Inflammatory macrophage treated with lipopolysaccharide for 1 hour (primary cell): ENCODE measurements at regions not wholly inside any gene's neighbourhood (a gene's known extent, or its start where the extent isn't known, plus 50 kb on each side); places are given as distances from the start of the nearest gene placed in this dataset.

Experiments used
- DNase-seq, 2 donors: peaks; one replicate each; pipeline ENCODE4 v3.0.0-alpha.2; 2020 to 2022

DNA sequence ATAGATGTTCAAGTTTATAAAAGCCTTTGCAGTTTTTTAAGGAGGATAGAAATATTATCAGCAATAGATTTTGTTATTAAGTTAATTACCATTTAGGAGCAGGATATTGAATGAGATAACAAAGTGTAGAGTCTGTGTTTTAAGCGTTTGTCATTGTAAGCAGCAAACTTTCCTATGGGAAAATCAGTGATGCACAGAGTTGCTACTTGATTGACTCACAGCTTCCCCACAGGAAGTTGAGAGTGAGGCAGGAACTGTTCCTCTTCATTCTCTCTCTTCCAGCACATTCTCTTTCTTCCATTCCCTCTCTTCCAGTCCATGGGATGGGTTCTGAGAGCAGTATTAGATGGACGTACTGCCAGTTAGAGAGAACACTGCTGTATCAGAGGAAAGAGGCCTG, 867.7 kb upstream of the AGA start:
- DNase-seq = no peak

DNA sequence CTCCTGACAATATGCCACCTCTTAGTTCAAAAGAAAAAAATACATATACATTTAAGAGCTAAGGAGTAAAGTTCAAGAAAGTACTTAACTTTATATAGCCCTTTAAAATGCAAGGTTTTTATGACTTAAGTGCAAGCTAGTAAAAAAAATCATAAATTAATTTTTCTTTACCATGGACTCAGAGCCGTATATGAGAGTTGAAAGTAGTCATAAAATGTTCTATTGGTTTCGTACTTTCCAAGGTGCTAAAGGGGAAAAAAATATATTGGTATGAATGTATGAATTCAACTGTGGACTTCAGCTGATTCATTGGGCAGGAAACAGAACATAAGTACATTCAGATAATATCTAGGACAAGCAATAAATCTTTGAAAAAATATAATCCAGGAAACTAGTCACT, 869.8 kb upstream of the AGA start:
- no peak for DNase-seq

DNA sequence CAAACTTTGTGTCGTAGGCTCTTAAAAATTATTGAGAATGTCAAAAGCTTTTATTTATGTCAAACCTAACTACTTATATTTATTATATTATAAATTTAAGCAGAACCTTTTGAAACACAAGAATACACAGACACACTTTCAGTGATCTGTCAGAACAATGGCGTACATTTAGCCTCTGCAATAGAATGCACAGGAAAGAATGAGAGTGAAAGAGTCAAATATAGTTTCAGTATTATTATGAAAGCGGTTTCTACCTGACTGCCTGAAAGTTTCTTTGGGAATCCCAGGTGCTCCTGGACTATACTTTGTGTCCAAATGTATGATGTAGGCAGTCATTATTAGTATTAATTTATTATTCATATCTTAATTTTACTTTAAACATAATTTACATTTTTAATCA, 872.0 kb upstream of the AGA start:
- no peak for DNase-seq

DNA sequence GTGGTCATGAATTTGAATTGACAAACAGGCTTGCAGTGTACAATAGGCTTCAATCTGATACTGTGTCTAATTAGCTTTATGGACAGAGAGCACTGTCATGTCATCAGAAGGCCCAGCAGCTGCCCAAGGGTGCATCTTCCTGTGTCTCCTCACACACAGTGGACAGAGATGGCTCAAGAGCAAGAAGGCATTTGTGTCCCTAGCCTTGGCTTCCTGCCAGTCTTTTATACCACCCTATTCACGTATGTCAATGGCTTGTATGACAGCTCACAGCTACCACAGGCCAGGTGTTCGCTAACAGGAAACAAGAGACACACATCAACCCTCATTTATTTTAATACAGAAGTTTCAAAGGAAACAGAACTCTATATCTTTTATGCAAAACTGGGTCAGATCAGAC, 874.0 kb upstream of the AGA start:
- no peak for DNase-seq

DNA sequence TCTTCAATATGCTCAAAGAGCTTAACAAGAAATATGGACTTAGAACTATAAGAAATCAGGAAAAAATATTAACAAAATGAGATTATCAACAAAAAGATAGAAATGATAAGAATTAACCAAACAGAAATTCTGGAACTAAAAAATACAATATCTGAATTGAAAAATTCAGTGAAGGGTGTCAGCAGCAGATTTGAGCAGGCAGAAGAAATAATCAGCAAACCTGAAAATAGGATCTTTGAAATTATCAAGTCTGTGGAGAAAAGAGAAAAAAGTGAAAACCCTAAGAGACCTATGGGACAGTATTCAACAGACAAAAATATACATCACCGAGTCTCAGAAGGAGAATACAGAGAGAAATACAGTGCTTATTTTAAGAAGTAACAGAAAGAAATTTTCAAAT, 877.8 kb upstream of the AGA start:
- no peak for DNase-seq

DNA sequence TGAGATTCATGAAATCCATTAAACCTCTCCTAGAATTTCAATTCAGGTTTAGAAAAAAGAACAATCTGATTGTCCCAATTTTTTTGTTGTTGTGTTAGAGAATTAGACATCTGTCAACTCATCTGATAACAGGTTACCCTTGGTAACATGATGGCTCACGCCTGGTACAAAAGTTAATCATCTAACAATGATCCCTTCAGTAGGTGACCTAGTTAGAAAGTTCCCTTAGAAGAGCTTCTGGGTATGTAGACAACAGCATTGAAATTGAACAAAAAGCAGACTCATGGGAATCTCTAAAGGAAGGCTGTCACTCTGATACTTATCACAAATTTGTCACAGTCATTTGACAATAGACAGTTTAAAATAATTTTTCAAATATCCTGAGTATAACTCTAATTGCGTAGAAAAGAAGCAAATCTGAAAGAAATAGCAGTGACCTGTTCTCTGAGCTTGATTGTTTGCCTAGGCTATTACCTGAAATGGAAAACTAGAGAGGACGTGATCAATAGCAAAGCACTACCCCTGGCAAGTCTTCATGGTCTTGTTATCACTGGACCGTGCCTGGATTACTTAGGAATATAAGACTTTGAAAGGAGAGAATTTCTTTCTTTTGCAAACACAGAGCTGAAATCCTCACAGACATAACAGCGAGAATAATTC, 880.4 kb upstream of the AGA start:
- no peak for DNase-seq

DNA sequence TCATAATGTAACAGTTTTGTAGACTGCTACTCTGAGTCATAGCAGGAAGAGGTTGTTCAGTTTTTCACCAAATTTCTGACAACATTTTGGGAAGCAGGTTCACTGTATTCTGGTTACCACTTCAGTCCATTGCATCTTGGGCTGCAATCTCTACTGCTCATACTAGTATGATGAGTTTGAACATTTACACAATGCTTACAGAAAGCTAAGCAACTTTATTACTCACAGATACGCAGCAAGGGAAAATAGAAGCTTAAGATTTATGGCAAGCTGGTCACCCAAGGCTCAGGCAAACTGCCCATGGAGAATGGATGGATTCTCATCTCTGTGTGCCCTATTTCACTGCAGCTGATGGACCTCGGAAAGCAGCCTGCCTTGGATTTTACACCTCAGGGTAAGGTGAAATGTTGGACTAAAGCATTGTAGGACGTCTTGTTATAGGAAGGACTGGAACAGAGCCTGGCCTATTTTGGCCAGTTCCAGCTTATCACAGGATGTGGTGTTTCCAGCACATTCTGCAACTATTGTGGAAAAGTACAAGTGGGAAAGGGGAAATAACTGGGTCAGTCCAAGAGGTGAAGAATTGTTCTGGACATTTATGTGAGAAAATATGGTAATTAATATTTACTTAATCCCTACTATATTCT, 887.1 kb upstream of the AGA start:
- no peak for DNase-seq

DNA sequence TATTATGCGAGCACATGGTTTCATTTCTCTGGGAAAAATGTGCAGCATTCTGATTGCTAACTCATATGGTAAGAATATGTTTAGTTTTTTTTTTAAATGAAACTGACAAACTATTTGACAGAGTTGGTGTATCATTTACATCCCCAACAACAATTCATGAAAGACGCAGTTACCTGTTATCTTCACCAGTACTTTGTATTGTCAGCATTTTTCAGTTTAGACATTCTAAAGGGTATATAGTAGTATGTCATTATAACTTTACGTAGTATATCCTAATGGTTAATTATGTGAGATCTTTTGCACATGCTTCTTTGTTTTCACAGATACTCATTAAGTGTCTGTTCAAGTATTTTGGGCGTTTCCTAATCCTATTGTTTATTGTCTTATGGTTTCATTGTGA, 891.1 kb upstream of the AGA start:
- DNase-seq = no peak

DNA sequence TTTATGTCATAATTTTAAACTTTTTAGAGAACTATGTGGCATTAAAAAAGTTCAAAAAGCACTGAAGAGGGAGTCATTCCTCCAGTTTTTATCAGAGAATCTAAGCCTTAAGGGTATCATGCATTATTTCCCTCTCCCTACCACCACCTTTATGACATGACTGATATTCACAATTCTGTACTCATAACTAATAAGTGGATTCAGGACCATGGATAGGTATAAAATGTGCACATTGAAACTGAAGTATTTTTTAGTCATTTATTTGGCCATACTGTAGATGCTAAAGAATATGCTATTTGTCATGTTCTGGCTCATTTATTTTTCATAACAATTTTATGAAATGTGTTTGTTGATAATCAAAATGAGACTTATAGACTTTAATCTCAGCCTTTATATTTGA, 897.5 kb upstream of the AGA start:
- DNase-seq = no peak

DNA sequence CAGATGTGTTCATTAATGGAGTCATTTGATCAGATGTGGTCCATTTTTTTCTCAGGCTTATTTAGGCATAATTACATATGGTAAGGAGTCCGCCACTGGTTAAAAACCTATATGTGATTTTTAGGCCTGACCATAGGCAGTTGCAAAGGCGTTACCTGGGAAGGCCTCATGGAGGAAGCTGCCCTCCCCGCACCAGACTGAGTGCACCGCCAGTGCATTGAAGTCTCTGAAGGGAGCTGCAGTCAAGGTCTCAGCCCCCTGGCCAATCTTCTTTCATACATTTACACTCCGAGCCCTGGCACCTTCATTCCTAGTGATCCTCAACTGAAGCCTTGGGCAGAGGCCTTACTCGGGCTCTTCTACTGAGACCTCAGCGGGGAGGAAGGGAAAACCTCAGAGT, 898.2 kb upstream of the AGA start:
- no peak for DNase-seq

DNA sequence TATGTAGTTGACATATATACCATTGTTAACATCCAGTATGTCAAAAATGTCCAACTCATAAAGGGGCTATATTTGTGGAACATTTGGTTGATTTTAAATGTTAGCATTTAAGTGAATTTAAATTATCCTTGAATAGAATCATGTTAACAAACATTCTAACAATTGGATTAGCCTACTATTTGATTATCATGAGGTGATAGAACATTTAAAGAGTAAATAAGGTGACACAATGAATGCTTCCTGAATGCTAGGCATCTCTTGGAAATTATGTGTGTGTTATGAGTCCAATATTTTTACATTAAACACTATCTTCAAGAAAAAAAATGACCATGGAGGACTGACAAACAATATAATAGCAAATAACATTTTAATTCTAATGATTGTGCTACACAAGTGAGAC, 901.9 kb upstream of the AGA start:
- no peak for DNase-seq

DNA sequence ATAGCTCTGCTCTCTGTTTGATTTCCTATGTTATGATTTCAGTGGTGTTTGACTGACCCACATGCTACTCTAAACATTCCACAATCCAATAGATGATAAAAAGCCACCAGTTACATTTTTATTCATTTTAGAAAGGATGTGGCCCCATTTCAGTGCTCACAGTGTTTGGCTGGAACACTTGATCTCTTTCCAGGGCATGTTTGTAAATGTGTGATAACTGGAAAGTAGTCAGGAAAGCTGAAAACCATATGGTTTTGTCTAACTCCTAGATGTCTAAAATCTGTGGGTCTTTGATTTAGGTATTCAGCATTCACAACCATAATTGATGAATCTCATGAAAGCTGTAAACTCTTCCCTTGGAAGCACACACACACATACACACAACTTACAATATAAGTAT, 904.9 kb upstream of the AGA start:
- DNase-seq = no peak

DNA sequence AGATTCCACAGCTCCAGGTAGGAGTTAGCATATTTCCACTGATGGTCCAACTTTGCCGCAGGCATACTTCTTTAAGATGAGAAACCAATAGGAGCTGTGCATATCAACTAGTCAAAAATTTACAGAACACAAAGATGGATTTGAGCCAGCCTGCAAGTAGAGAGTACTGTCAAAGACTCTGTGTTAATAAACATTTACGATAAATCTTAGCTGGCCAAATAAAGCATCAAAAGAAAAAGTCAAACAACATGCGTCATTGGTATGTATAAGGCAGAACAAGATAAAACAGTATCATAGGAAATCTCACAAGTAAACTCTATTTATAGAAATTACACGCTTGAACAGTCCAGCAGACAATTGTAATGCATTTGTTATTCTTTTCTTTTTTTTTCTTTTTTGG, 907.4 kb upstream of the AGA start:
- DNase-seq = no peak

DNA sequence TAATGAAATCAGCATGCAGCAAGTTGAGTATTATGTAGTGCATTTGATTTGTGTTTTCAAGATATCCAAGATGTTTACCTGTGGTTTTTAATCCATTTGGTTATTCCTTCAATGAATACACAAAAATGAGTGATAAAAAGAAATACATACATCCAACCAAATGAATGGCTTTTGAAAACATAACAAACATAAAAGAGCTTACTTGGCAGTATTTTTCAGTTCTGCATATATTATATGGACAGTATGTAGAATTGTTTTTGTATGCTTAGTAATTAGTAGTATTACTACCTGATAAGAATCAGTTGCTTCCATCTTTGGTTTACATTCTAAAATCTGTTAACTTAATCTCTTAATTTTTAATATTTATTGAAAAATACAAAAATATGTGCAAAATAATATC, 908.9 kb upstream of the AGA start:
- DNase-seq = no peak

DNA sequence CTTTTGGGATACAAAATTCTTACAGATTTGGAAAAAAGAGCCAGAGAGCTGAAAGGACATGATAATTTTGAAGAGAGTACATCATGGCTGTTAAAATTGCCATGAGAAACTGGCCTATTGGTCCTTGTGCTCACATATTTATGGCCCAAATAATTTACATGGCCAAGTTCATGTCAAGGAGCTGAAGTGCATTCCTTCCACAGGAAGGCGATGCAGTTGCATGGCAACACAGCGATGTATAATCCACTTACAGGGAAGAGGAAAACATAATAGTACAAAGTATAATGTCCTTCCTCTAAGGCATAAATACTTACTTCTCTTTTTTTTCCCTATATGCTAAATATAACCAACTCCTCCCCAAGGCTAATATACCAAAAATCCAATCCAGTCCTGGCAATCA, 914.5 kb upstream of the AGA start:
- no peak for DNase-seq

DNA sequence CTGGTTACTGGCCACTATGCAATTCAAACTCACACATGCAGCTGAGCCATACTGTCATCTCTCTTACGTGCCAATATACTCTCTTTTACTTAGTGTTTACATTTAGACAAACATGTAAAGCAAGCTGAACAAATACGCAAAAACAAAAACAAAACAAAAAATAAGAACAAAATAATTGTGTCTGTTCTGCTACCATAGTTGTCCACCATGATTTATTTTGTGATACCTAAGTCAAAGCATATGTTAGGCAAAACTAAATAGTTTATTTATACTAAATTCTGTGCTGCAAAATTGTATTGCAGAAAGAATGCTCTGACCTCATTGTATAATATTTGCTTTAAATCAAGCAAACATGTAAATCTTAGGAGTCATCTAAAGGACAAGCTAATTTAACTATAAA, 943.2 kb upstream of the AGA start:
- DNase-seq = no peak

DNA sequence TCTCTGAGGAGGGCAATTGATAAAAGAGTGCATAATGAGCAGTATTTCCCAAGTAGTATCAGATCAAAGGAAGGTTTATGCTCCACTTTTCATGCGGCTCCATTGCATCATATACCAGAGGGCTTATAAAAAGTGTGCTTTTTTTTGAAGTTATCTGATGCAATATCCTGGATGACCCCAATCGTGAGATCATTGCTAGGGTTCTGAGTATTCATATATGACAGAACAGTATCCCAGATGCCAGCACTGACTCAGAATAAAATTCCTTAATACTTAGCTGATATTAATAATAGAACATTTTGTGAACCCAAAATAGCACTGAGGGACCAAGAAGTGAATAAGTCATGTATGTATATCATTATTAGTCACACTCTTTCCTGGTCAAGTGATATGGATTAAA, 945.5 kb upstream of the AGA start:
- DNase-seq = no peak

DNA sequence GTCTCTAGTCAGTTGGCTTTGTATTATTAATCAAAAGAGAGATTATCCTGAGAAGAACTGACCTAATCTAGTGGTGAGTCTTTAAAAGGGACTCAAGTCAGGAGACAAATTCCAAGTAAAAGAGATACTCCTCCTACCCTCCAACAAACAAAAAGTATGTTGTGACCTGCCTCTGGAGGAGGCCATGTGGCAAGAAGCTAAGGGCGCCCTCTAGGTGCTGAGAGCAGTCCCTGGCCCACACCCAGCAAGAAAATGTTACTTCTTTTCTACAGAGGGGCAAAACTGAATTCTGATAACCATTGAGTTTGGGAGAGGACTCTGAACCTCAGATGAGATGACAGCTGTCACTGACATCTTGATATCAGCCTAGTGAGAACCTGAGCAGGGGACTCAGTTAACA, 953.6 kb upstream of the AGA start:
- DNase-seq = no peak

DNA sequence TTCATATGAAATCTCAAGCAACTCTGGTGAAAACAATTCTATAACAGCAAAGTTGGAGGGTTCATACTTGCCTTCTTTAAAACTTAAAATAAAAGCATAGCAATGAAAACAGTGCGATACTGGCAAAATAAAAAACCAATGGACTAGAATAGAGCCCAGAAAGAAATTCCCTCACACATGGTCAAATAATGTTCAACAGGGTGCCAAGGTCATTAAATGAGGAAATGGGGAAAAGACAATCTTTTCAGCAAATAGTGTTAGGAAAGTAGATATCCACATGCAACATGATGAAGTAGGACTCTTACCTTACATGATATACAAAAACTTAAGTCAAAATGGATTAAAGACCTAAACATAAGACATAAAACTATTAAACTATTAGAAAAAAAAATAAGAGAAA, 970.2 kb upstream of the AGA start:
- DNase-seq = no peak

DNA sequence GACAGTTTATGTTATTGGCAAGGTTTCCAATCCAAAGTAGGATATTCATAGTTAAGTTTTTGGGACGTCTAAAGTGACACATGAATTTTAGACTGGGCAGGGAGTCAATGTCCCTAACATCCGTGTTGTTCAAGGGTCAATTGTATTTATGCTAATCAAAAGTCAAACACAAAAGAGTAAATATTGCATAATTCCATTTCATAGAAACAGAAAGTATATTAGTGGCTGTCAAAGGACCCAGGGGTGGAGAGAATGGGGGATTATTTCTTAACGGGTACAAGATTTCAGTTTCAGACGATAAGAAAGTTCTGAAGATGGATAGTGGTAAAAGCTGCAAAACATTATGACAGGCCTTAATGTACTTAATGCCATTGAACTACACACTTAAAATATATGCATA, 971.8 kb upstream of the AGA start:
- DNase-seq = no peak

DNA sequence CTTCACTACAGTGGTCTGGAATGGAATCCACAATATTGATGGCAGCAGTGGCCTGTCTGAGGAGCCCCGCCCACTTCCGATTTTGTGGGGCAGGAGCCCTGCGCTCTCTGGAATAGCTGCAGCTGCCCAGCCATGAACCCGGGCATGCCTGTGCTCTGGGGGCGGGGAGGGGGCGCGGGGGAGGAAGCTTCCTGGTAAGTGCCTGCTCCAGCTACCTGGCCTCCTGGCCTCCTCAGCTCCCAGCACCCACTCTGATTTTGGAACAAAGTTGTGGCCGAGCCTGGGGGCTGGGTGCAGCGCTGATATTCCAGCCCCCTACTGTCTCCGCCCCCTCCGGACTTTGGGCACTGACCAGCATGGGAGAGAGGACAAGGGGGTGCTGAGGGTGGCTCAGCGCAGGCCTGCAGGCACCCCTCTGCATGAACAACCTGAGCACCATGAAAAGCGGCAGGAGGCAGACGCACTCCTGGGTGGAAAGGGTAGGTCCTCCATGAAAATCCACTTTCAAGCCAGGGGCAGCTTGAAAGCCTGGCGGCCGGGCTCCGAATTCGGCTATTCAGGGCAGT, 972.7 kb upstream of the AGA start:
- no peak for DNase-seq

DNA sequence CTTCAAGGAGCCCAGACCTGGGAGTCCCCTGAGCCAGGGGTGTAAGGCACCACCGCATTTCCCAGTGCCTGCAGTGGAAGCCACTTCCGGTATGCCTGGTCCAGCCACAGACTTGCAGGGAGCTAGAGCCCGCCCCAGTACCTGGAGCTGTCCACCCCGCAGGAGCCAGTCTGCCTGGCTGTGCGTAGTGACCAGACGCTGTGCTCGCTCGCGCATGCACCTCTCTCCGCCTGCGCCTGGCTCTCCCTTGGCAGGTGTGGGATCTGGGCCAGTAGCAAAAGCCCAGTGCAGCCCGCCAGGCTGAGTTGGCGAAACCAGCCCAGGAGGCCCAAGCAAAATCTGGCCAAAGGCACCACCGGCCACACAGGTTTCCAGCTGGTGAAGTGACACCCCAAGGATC, 973.7 kb upstream of the AGA start:
- no peak for DNase-seq

DNA sequence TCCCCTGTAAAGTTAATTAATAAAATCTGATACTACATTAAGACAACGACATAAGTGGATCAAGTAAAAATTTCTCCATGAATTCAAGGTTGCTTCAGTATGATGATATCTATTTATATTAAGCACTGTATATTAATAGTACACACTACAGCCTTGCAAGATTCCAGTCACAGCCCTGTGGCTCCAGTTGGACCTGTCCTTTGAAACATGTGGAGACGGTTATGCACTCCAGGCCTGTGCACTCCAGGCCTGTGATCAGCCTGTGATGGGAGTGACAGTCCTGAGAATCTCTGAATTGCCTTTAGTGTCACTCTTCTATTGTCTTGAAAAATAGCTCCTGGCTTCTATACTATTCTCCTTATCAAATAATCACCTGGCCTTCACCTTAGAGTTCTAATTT, 981.1 kb upstream of the AGA start:
- DNase-seq = no peak

DNA sequence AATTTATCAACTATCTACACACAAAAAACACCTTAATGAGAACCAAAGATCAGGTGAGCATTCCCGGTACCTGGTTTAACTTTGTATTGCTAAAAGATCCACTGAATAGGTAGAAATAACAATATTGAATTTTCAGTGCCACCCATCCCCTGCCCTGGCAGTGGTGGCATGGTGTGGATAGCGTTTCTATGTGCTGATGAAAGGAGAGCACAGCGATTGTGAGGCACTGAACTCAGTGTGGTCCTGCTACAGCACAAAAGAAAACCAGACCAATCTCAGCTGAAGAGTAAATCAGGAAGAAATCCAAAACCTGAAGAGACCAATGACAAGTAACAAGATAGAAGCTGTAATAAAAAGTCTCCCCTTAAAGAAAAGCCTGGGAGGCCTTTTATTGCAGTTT, 984.6 kb upstream of the AGA start:
- no peak for DNase-seq

DNA sequence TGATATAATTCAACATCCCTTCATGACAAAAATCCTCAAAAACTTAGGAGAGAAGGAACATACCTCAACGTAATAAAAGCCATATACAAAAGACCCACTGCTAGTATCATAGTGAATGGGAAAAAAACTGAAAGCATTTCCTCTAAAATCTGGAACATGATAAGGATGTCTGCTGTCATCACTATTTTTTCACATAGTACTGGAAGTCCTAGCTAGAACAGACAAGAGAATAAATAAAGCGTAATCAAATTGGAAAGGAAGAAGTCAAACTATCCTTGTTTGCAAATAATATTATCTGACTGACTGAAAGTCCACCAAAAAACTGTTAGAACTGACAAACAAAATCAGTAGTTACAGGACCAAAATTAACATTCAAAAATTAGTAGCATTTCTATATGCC, 985.4 kb upstream of the AGA start:
- DNase-seq = no peak
